Keratinocyte (primary cell): ENCODE measurements at regions not wholly inside any gene's neighbourhood (a gene's known extent, or its start where the extent isn't known, plus 50 kb on each side); places are given as distances from the start of the nearest gene placed in this dataset.

Experiments
- CTCF ChIP-seq, 3 experiments: IDR thresholded peaks in 1 of 3; conservative IDR thresholded peaks in 1 of 3; optimal IDR thresholded peaks in 1 of 3; 2 replicates in 2 of 3; 3 replicates in 1 of 3; pipeline versions ENCODE3 to v1.5.1; 2011; ENCODE audit warnings: low read length in 3 of 3, mild to moderate bottlenecking in 3 of 3, moderate library complexity in 2 of 3, control low read depth in 1 of 3, inconsistent platforms in 1 of 3; ENCODE audit not compliant: insufficient read depth in 2 of 3; ENCODE audit errors: extremely low read depth in 1 of 3
- EZH2 ChIP-seq: IDR thresholded peaks from one replicate; pipeline ENCODE4 v1.6.1; 2012; ENCODE audit warnings: inconsistent platforms, mild to moderate bottlenecking, low read length, moderate library complexity

GRCh38 chr4:20151436-20151835 is 100.3 kb upstream of the SLIT2 start:
- TF ChIP-seq CTCF (optimal IDR thresholded peaks at IDR 0.05 in 1 of 3, IDR thresholded peaks at IDR 0.05 in 1 of 3, conservative IDR thresholded peaks at IDR 0.05 in 1 of 3; ENCODE audit: extremely low read depth in 1 of 3, insufficient read depth in 2 of 3, low read length in 3 of 3): no peak
- no peak for TF ChIP-seq EZH2
